Ovary (tissue), 7 donors: ENCODE measurements at regions not wholly inside any gene's neighbourhood (a gene's known extent, or its start where the extent isn't known, plus 50 kb on each side); places are given as distances from the start of the nearest gene placed in this dataset.

ENCODE experiments used
- DNase-seq, 5 donors: peaks; one replicate each; pipeline ENCODE4 v3.0.0-alpha.2; 2019 to 2020
- H3K27ac ChIP-seq, 2 donors: fragments of 200-600 bp; one replicate each; pipeline versions ENCODE4 v1.5.1 to v1.8.0; 2019 to 2022
- H3K27me3 ChIP-seq: fragments of 200-600 bp; one replicate; pipeline ENCODE4 v1.8.0; 2022
- H3K36me3 ChIP-seq: fragments of 200-600 bp; sonication (generic); one replicate; pipeline ENCODE4 v1.5.1; 2019
- H3K4me1 ChIP-seq: one replicate; pipeline ENCODE4 v1.8.1; 2013; ENCODE audit warnings: mild to moderate bottlenecking, moderate library complexity; ENCODE audit not compliant: insufficient read depth
- H3K4me3 ChIP-seq: fragments of 200-600 bp; sonication (generic); one replicate; pipeline ENCODE4 v1.5.1; 2017
- H3K9me3 ChIP-seq, 2 donors: fragments of 200-600 bp in 1 of 2; sonication (generic) in 1 of 2; one replicate each; pipeline versions ENCODE4 v1.5.1 to v1.8.1; 2013 to 2019; ENCODE audit warnings: mild to moderate bottlenecking in 1 of 2, moderate library complexity in 1 of 2
- EP300 ChIP-seq: sonication (generic); formaldehyde crosslinking; IDR thresholded peaks from one replicate; pipeline ENCODE4 v1.6.1; 2017; ENCODE audit warnings: antibody characterized with exemption
- POLR2A ChIP-seq: fragments of 450-650 bp; IDR thresholded peaks from one replicate; pipeline ENCODE4 v1.6.1; 2017; ENCODE audit warnings: antibody characterized with exemption, mild to moderate bottlenecking, moderate library complexity
- WGBS, 3 donors: extraction: QIAGEN DNeasy Blood & Tissue Kit in 1 of 3; methylation state at CpG; one replicate each; pipeline versions ENCODE4 v1.1.5 to v1.1.7; 2013 to 2017; 5-methylcytosine and 5-hydroxymethylcytosine counted together
- intact Hi-C, 4 donors: fragments of 100-400 bp; cut with DNase I; formaldehyde crosslinking; loops; one replicate each; pipeline versions ENCODE4 v1.11.0 to v1.15.1; 2022 to 2023
- TF ChIP-seq, protein P1 (sequence below), 3 donors: fragments of 450-650 bp in 2 of 3; fragments of 200-600 bp in 1 of 3; IDR thresholded peaks; one replicate each; pipeline versions ENCODE4 v1.5.1 to v1.8.0; 2016 to 2022; ENCODE audit warnings: antibody characterized with exemption in 3 of 3, mild to moderate bottlenecking in 1 of 3
- donor health status: DM: no; HTN: no; CAD: no; lungs with moderate emphysema.
- donor health status: DM: no; HTN: no; CAD: no.
- donor health status: Bipolar disorder and iron deficiency.
- donor health status: DM: no; HTN: no; CAD: no.
- donor health status: DM: yes; HTN: yes; CAD: no.

DNA sequence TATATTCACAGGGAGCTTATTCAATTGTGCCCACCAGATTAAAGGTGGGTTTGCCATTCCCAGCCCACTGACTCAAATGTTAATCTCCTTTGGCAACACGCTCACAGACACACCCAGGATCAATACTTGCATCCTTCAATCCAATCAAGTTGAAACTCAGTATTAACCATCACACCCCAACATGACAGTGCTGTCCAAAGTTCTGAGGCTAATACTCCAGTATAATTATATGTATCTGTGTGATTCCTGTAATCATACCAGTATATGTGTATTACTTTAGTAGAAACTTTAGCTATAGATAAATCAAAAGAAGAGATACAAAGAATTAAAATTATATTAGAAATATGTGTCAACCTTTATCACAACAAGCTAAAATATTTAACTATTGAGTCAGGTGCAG lies 1166.0 kb downstream of the ZPLD1 start:
- intact Hi-C loops = no loop called here
- H3K36me3 ChIP-seq = no peaks in the 10 kb centered on the region
- H3K4me3 ChIP-seq = no peak overlapping the region
- H3K9me3 ChIP-seq = no peaks in the 10 kb centered on the region
- H3K4me1 ChIP-seq = no peaks in the 10 kb centered on the region
- TF ChIP-seq POLR2A (no peak), EP300 (no peak)
- TF ChIP-seq, protein P1, sequence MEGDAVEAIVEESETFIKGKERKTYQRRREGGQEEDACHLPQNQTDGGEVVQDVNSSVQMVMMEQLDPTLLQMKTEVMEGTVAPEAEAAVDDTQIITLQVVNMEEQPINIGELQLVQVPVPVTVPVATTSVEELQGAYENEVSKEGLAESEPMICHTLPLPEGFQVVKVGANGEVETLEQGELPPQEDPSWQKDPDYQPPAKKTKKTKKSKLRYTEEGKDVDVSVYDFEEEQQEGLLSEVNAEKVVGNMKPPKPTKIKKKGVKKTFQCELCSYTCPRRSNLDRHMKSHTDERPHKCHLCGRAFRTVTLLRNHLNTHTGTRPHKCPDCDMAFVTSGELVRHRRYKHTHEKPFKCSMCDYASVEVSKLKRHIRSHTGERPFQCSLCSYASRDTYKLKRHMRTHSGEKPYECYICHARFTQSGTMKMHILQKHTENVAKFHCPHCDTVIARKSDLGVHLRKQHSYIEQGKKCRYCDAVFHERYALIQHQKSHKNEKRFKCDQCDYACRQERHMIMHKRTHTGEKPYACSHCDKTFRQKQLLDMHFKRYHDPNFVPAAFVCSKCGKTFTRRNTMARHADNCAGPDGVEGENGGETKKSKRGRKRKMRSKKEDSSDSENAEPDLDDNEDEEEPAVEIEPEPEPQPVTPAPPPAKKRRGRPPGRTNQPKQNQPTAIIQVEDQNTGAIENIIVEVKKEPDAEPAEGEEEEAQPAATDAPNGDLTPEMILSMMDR (IDR thresholded peaks at IDR 0.05) = no peak
- H3K27ac ChIP-seq = no peak overlapping the region
- DNase-seq = no peak
- no peaks in the 10 kb centered on the region for H3K27me3 ChIP-seq
- WGBS, 3 donors = 39 to 77% (median 46%) methylated on average over 1 of the region's 1 CpG

DNA sequence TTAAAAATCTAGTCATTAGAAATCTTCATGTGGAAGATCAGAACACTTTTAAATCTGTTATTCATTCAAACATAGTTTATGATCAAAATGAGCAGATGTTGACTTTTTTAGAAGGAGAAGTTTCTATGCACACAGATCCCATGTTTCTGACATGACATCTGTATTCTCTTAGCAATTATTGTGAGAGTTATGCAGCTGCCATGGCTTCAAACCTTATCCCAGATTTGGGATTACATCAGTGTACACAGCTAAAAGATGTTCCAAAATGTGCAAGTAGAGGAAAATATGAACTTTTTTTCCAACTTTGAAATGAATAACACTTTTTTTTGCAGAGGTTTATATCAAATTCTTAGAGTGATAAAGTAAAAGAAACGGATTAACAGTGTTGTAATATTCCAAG lies 1166.9 kb downstream of the ZPLD1 start:
- no peaks in the 10 kb centered on the region for H3K36me3 ChIP-seq
- WGBS, 3 donors = 32 to 51% (median 36%) methylated on average over 1 of the region's 1 CpG
- H3K27me3 ChIP-seq = no peaks in the 10 kb centered on the region
- no peak for TF ChIP-seq EP300
- no peak for DNase-seq
- H3K4me1 ChIP-seq = no peaks in the 10 kb centered on the region
- H3K27ac ChIP-seq = no peak overlapping the region
- intact Hi-C loops = no loop called here
- no peaks in the 10 kb centered on the region for H3K9me3 ChIP-seq
- no peak overlapping the region for H3K4me3 ChIP-seq

DNA sequence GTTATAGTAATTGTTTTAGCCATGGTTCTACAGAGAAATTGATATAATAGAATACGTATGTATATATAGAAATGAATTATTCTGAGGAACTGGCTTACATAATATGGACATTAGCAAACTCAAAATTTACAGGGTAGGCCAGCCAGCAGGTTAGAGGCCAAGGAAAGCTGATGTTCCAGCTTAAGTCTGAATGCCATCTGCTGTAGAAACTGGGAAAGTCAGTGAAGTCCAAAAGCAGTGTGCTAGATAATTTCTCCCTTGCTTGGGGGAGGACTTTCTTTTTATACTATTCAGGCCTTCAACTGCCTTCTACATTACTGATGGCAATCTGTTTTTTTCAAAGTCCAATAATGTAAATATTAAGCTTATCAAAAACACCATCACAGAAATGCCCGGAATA lies 1174.7 kb downstream of the ZPLD1 start:
- Histone ChIP-seq H3K27me3 (no peaks in the 10 kb centered on the region), H3K36me3 (no peaks in the 10 kb centered on the region), H3K9me3 (no peaks in the 10 kb centered on the region), H3K4me3 (no peak overlapping the region), H3K4me1 (no peaks in the 10 kb centered on the region), H3K27ac (no peak overlapping the region)
- 82 to 89% (median 83%) methylated on average over 2 of the region's 2 CpGs for WGBS, 3 donors
- no peak for DNase-seq
- TF ChIP-seq, protein P1 (IDR thresholded peaks at IDR 0.05) = no peak
- TF ChIP-seq POLR2A (no peak), EP300 (no peak)
- intact Hi-C loops = no loop called here

DNA sequence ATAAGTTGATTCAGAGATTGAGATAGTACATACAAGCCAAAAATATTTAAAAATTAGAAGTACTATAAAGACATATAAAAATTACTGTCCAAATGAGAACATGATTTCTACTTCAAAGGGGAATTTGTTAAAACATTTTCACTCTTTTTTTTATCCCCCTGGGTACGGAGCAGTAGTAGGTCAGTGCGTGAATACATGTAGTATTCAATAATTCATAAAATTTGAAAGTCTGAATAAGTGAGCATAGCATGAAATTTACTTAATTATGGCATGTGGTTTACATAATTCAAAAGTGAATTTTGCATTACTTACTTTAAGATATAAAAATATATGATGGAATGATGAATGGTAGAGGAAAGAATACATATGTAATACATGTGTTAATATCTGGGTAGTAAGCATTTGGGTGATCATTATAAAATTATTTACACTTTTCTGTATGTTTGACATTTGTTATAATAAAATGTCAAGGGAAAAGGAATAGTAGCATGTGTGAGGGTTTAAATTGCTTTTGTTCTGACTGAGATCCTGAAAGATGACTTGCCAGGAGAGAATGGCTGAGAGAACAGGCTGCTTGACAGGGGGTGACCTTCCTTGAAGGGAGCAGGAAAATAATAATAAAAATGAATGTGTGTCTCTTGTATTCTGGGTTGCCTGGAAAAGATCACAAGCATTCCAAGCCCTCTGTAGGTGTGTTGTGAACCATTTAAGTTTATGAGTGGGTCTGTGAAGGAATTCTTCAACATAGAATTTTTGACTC lies 1178.8 kb downstream of the ZPLD1 start:
- no peak overlapping the region for H3K4me3 ChIP-seq
- intact Hi-C loops = no loop called here
- no peaks in the 10 kb centered on the region for H3K4me1 ChIP-seq
- no peak for TF ChIP-seq POLR2A
- TF ChIP-seq, protein P1 (IDR thresholded peaks at IDR 0.05) = no peak
- TF ChIP-seq EP300 = no peak
- no peaks in the 10 kb centered on the region for H3K9me3 ChIP-seq
- H3K27me3 ChIP-seq = no peaks in the 10 kb centered on the region
- DNase-seq = no peak
- 91 to 95% (median 93%) methylated on average over 2 of the region's 2 CpGs for WGBS, 3 donors
- no peaks in the 10 kb centered on the region for H3K36me3 ChIP-seq
- no peak overlapping the region for H3K27ac ChIP-seq

DNA sequence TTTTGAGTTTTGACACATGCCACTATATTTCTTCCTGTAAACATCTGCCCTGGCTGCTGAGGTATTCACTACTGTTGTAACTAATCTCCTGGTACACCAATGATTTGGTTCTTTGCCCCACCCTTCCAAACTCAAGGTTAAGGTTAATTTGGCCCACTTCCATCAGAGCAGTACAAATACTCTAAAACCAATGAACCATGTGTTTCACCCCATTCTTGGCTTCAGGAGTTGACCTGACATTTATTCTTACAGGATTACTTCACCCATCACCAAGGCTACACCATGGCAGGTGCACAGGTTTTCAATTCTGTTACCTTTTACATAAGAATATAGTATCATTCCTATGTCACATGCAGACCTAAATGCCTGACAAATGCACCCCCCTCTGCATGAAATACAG lies 1179.9 kb downstream of the ZPLD1 start:
- Histone ChIP-seq H3K9me3 (no peaks in the 10 kb centered on the region), H3K27ac (no peak overlapping the region), H3K4me3 (no peak overlapping the region), H3K4me1 (no peaks in the 10 kb centered on the region), H3K36me3 (no peaks in the 10 kb centered on the region), H3K27me3 (no peaks in the 10 kb centered on the region)
- intact Hi-C loops = no loop called here
- TF ChIP-seq EP300 = no peak
- no peak for TF ChIP-seq POLR2A
- TF ChIP-seq, protein P1 (IDR thresholded peaks at IDR 0.05) = no peak
- no peak for DNase-seq
